ENCODE measurements at regions not wholly inside any gene's neighbourhood (a gene's known extent, or its start where the extent isn't known, plus 50 kb on each side); places are given as distances from the start of the nearest gene placed in this dataset.

GRCh38 chr2:16257322-16258028, 317.1 kb downstream of the MYCN start:
- no peak for TF ChIP-seq CTCF (IDR thresholded peaks at IDR 0.05)
- TF ChIP-seq ZFX (IDR thresholded peaks at IDR 0.05; ENCODE audit: borderline replicate concordance): no peak
- no peak overlapping the region for H3K27ac ChIP-seq

- TF ChIP-seq ZFX (IDR thresholded peaks at IDR 0.05; ENCODE audit: borderline replicate concordance) (no peak), CTCF (IDR thresholded peaks at IDR 0.05) (no peak)
- no peak overlapping the region for H3K27ac ChIP-seq
Observed at GRCh38 chr2:16256601-16257321, 316.4 kb downstream of the MYCN start.

- no peak for TF ChIP-seq ZFX (IDR thresholded peaks at IDR 0.05; ENCODE audit: borderline replicate concordance)
- TF ChIP-seq CTCF (IDR thresholded peaks at IDR 0.05): no peak
- H3K27ac ChIP-seq: no peak overlapping the region
Observed at GRCh38 chr2:16255120-16255519, 314.8 kb downstream of the MYCN start.

- TF ChIP-seq CTCF (IDR thresholded peaks at IDR 0.05): no peak
- TF ChIP-seq ZFX (IDR thresholded peaks at IDR 0.05; ENCODE audit: borderline replicate concordance): no peak
- H3K27ac ChIP-seq: no peak overlapping the region
Observed at GRCh38 chr2:16254356-16254965, 314.1 kb downstream of the MYCN start.

GRCh38 chr2:16253291-16253690, 312.9 kb downstream of the MYCN start:
- TF ChIP-seq CTCF (IDR thresholded peaks at IDR 0.05): no peak
- no peak overlapping the region for H3K27ac ChIP-seq

GRCh38 chr2:16252891-16253290, 312.5 kb downstream of the MYCN start:
- H3K27ac ChIP-seq: no peak overlapping the region
- TF ChIP-seq ZFX (IDR thresholded peaks at IDR 0.05; ENCODE audit: borderline replicate concordance): no peak
- TF ChIP-seq CTCF (IDR thresholded peaks at IDR 0.05): no peak

GRCh38 chr2:16252251-16252650, 311.9 kb downstream of the MYCN start:
- no peak for TF ChIP-seq CTCF (IDR thresholded peaks at IDR 0.05)
- TF ChIP-seq ZFX (IDR thresholded peaks at IDR 0.05; ENCODE audit: borderline replicate concordance): no peak
- no peak overlapping the region for H3K27ac ChIP-seq

Data from 22Rv1 (cell line).